PC-3 (cell line): ENCODE measurements at regions not wholly inside any gene's neighbourhood (a gene's known extent, or its start where the extent isn't known, plus 50 kb on each side); places are given as distances from the start of the nearest gene placed in this dataset.

ENCODE experiments used
- EZH2 ChIP-seq: fragments of 300-600 bp; sonication (generic); IDR thresholded peaks from one replicate; pipeline ENCODE4 v1.6.1; 2017; ENCODE audit warnings: antibody characterized with exemption, mild to moderate bottlenecking, low read length; ENCODE audit not compliant: unreplicated experiment
- TF ChIP-seq, protein P1 (sequence below): fragments of 300-600 bp; sonication (generic); conservative IDR thresholded peaks from 2 replicates; pipeline ENCODE4 v1.5.1; 2017; ENCODE audit warnings: antibody characterized with exemption, low read depth, mild to moderate bottlenecking, low read length

GRCh38 chr2:18151237-18151636 lies 272.8 kb downstream of the KCNS3 start:
- no peak for TF ChIP-seq EZH2
- TF ChIP-seq, protein P1, sequence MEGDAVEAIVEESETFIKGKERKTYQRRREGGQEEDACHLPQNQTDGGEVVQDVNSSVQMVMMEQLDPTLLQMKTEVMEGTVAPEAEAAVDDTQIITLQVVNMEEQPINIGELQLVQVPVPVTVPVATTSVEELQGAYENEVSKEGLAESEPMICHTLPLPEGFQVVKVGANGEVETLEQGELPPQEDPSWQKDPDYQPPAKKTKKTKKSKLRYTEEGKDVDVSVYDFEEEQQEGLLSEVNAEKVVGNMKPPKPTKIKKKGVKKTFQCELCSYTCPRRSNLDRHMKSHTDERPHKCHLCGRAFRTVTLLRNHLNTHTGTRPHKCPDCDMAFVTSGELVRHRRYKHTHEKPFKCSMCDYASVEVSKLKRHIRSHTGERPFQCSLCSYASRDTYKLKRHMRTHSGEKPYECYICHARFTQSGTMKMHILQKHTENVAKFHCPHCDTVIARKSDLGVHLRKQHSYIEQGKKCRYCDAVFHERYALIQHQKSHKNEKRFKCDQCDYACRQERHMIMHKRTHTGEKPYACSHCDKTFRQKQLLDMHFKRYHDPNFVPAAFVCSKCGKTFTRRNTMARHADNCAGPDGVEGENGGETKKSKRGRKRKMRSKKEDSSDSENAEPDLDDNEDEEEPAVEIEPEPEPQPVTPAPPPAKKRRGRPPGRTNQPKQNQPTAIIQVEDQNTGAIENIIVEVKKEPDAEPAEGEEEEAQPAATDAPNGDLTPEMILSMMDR: no peak
